RWPE2 (cell line): ENCODE measurements at regions not wholly inside any gene's neighbourhood (a gene's known extent, or its start where the extent isn't known, plus 50 kb on each side); places are given as distances from the start of the nearest gene placed in this dataset.

Source experiments
- ATAC-seq: fragments of 200-7000 bp; cut with Tn5 transposase; 3 replicates; pipeline ENCODE4 v1.9.1; 2021; ENCODE audit warnings: low read depth
- DNase-seq: peaks from one replicate; pipeline ENCODE4 v3.0.0-alpha.2; 2020; ENCODE audit warnings: low spot score
- H3K27ac ChIP-seq: fragments of 450-650 bp; 2 replicates; pipeline ENCODE4 v1.5.1; 2017; ENCODE audit warnings: mild to moderate bottlenecking; ENCODE audit not compliant: poor library complexity, severe bottlenecking
- H3K27me3 ChIP-seq: fragments of 250-450 bp; sonication (Bioruptor Pico); 2 replicates; pipeline ENCODE4 v1.5.1; 2021; ENCODE audit warnings: mild to moderate bottlenecking, moderate library complexity; ENCODE audit not compliant: insufficient read depth, poor library complexity, severe bottlenecking
- H3K36me3 ChIP-seq: fragments of 250-450 bp; sonication (Bioruptor Pico); 2 replicates; pipeline ENCODE4 v1.5.1; 2020; ENCODE audit warnings: low read depth, mild to moderate bottlenecking, moderate library complexity
- H3K4me1 ChIP-seq: fragments of 250-450 bp; sonication (Bioruptor Pico); 2 replicates; pipeline ENCODE4 v1.5.1; 2021; ENCODE audit warnings: mild to moderate bottlenecking, moderate library complexity; ENCODE audit not compliant: insufficient read depth, poor library complexity, severe bottlenecking
- H3K4me3 ChIP-seq: fragments of 250-450 bp; sonication (Bioruptor Pico); 2 replicates; pipeline ENCODE4 v1.5.1; 2021; ENCODE audit warnings: mild to moderate bottlenecking, moderate library complexity; ENCODE audit not compliant: severe bottlenecking
- H3K9me3 ChIP-seq: fragments of 250-450 bp; sonication (Bioruptor Pico); 2 replicates; pipeline ENCODE4 v1.5.1; 2021; ENCODE audit warnings: mild to moderate bottlenecking, moderate library complexity; ENCODE audit not compliant: severe bottlenecking
- CTCF ChIP-seq: fragments of 450-650 bp; IDR thresholded peaks from one replicate; pipeline ENCODE4 v1.5.1; 2017; ENCODE audit warnings: mild to moderate bottlenecking, moderate library complexity; ENCODE audit not compliant: poor library complexity, severe bottlenecking

GRCh38 chr4:83819582-83819981 is 283.7 kb downstream of the GPAT3 start:
- Histone ChIP-seq H3K9me3 (peaks cover 6% of the 10 kb centered on the region), H3K27me3 (no peaks in the 10 kb centered on the region), H3K36me3 (no peaks in the 10 kb centered on the region), H3K4me1 (no peaks in the 10 kb centered on the region), H3K4me3 (no peak overlapping the region), H3K27ac (no peak overlapping the region)
- TF ChIP-seq CTCF = no peak
- ATAC-seq = no peak
- DNase-seq = no peak

- H3K9me3 ChIP-seq = no peaks in the 10 kb centered on the region
- DNase-seq = no peak
- no peaks in the 10 kb centered on the region for H3K4me1 ChIP-seq
- no peak for ATAC-seq
- H3K27me3 ChIP-seq = no peaks in the 10 kb centered on the region
- no peak overlapping the region for H3K27ac ChIP-seq
- H3K4me3 ChIP-seq = no peak overlapping the region
- no peak for TF ChIP-seq CTCF
- no peaks in the 10 kb centered on the region for H3K36me3 ChIP-seq
Observed at GRCh38 chr4:83810428-83810827, 274.5 kb downstream of the GPAT3 start.

- no peaks in the 10 kb centered on the region for H3K27me3 ChIP-seq
- no peaks in the 10 kb centered on the region for H3K4me1 ChIP-seq
- no peak for TF ChIP-seq CTCF
- no peaks in the 10 kb centered on the region for H3K36me3 ChIP-seq
- DNase-seq (no peak), ATAC-seq (no peak)
- H3K9me3 ChIP-seq = no peaks in the 10 kb centered on the region
- H3K4me3 ChIP-seq = no peak overlapping the region
- no peak overlapping the region for H3K27ac ChIP-seq
Observed at GRCh38 chr4:83809581-83809980, 273.7 kb downstream of the GPAT3 start.

- no peaks in the 10 kb centered on the region for H3K4me1 ChIP-seq
- H3K27ac ChIP-seq = no peak overlapping the region
- ATAC-seq = no peak
- H3K9me3 ChIP-seq = no peaks in the 10 kb centered on the region
- no peak for TF ChIP-seq CTCF
- DNase-seq = no peak
- no peak overlapping the region for H3K4me3 ChIP-seq
- no peaks in the 10 kb centered on the region for H3K27me3 ChIP-seq
- H3K36me3 ChIP-seq = no peaks in the 10 kb centered on the region
Observed at GRCh38 chr4:83793481-83793880, 257.6 kb downstream of the GPAT3 start.

GRCh38 chr4:83785891-83786290 is 250.0 kb downstream of the GPAT3 start:
- Histone ChIP-seq H3K27ac (no peak overlapping the region), H3K9me3 (no peaks in the 10 kb centered on the region), H3K27me3 (no peaks in the 10 kb centered on the region), H3K36me3 (no peaks in the 10 kb centered on the region), H3K4me1 (no peaks in the 10 kb centered on the region), H3K4me3 (no peak overlapping the region)
- ATAC-seq (no peak), DNase-seq (no peak)
- TF ChIP-seq CTCF = no peak
